Ecto neural progenitor cell (in vitro differentiated cells): ENCODE measurements at regions not wholly inside any gene's neighbourhood (a gene's known extent, or its start where the extent isn't known, plus 50 kb on each side); places are given as distances from the start of the nearest gene placed in this dataset.

Source experiments
- DNase-seq: peaks from one replicate; pipeline ENCODE4 v3.0.0-alpha.2; 2018; ENCODE audit warnings: low spot score

GRCh38 chr1:87682565-87682964 is 353.9 kb downstream of the LMO4 start:
- no peak for DNase-seq

DNA sequence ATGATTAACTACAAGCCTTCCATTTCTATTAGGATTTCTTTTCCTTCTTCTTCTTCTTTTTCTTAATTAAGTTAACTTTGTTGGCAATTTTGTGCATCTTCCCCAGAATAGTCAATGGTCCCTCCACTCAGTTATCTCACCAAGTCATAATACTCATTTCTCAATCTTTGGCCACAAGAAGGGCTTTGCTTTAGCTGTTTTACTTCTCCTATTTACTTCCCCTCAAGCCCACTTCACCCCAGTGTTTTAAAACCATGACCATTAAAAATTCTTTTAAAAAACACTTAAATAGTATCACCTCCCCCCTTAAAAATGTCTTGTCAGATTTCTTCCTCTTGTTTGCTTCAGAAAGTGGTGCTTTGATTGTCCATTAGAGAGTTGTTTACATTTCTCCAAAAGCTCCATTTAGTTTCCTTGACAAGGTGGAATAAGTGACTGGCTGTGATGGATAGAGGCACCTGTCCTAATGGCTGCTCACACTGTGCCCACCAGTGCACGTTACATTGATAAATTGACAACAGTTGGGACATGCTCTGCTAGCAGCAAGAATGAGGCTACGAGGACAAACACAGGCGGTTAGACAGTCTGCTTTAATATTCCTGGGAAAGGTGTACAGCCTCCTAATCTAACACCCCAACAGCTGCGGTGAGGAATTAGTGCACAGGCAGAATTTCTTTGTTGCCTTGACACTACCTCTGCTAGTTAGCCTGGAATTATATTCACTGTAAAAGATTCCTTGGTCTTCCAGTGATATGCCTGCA is 354.7 kb downstream of the LMO4 start:
- no peak for DNase-seq

DNA sequence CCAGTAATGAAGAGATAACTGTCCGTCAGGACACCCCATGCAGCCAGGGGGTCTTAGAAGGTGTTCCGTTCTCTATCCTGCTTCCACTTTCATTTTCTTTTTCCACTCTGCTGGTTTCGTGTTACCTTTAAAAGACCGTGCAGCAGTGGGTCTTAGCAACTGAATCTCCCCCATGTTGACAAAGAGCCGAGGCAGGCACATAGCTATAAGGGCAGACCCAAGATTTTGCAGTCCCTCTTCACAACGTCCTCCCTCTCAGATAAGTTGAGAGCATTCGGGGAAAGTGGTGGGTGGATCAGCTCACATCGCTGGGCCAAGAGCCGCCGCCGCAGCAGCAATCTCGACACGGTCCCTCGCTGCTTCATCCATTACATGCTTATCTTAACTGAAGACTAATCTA is 355.5 kb downstream of the LMO4 start:
- DNase-seq: no peak

- no peak for DNase-seq
These were observed 356.1 kb downstream of the LMO4 start for GRCh38 chr1:87684713-87685205.

DNA sequence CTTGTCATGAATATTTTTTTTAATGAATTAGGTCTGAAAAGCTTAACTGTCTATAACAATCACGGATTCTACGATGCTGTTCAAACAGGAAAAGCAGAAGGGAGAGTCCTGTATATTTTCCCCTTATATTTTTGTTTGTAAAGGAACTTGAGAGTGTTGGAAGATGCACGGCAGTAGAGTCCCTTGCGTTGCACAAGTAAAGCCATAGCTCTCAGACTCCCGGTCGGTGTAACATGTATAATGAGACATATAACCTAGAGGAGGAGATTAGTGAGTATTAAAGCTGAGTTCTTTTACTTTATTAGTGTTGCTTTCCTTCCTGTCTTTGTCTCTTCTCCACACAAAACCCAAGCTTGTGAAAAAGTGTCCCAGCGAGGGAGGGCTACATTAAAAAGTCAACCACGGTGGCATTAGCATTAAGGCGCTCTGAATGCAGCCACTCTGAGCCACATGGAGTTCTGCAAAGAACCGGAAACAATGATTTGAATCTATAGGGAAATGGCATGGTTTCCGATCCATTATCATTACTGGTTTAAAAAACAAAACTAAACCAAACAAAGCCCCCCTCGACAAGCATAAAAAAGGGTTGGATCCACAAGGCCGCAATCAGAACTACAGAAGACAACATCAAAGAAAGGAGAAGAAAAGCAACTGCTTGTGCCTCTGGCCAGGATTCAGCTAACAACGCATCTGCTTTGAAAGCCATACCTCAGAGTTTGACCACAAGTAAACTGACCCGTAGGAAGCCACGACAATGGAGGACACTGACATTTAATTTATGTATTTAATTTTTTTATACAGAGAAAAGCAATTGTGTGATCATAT is 356.8 kb downstream of the LMO4 start:
- DNase-seq: no peak

DNA sequence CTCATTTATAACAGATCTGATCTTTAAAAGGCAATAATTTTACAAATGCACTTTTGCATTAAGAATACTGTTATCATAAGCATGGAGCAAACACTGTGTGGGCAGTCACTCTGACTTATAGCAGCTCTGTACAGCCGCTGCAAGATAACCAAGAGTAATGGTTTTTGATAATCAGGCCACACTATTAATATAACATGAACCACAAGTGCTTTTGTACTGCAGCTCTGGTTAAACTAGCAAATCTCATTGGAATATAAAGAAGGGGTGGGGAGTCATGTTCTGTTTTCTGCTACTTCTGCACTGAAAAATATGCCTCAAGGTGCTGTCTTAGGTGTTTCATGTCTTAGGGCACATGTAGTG is 357.4 kb downstream of the LMO4 start:
- no peak for DNase-seq

DNA sequence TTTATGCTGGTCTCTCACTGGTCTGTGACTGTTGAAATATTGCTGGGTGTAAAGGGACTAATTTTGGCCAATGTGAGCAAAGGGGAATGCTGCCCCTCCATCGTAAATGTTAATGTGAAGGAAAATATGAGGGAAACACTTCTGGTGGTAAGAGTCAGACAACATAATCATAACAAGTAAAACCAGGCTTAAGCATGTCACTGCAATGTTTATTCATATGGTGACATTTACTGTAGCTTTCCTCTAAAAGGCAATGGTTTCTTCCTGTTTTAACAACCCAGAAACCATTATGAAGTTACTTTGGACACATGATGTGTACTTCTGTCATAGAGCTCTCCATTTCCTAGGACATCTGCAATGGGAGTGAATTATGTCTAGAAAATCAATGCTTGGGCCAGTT is 358.0 kb downstream of the LMO4 start:
- no peak for DNase-seq

DNA sequence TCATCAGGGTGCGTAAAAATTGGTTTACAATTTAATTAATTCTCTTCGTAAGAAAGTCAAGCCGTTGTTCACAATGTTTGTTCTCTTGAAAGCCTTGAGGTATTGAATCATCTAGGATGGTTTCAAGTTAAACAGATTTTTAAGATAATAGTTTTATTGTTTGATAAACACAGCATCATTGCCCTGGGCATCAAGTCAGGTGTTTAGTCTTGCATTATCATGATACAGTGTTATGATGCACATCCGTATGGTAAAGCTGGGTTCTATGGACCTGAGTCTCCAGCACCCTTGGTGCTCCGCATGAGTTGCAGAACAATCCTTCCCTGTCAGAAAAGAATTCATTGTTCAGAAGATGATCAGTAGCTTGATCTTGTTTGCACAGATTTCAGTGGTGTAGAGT is 359.5 kb downstream of the LMO4 start:
- no peak for DNase-seq

- DNase-seq: no peak
These were observed 360.8 kb downstream of the LMO4 start for GRCh38 chr1:87689487-87689886.

- DNase-seq: no peak
These were observed 367.8 kb downstream of the LMO4 start for GRCh38 chr1:87696483-87696882.

DNA sequence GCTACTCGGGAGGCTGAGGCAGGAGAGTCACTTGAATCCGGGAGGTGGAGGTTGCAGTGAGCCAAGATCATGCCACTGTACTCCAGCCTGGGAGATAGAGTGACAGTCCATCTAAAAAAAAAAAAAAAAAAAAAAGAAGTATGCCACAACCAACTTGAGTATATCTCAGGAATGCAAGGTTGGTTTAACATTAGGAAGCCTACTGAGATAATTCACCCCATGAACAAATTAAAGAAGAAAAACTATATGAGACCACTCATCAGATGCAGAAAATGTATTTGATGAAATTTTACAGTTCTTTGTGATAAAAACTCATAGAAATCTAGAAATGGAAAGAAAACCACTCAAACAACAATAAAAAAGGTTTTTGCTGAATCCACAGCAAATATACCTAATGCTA is 373.8 kb downstream of the LMO4 start:
- no peak for DNase-seq

GRCh38 chr1:87705233-87705632 is 376.6 kb downstream of the LMO4 start:
- no peak for DNase-seq

- no peak for DNase-seq
These were observed 377.5 kb downstream of the LMO4 start for GRCh38 chr1:87706203-87706602.

- no peak for DNase-seq
These were observed 378.1 kb downstream of the LMO4 start for GRCh38 chr1:87706779-87707228.

GRCh38 chr1:87707411-87707810 is 378.7 kb downstream of the LMO4 start:
- no peak for DNase-seq

DNA sequence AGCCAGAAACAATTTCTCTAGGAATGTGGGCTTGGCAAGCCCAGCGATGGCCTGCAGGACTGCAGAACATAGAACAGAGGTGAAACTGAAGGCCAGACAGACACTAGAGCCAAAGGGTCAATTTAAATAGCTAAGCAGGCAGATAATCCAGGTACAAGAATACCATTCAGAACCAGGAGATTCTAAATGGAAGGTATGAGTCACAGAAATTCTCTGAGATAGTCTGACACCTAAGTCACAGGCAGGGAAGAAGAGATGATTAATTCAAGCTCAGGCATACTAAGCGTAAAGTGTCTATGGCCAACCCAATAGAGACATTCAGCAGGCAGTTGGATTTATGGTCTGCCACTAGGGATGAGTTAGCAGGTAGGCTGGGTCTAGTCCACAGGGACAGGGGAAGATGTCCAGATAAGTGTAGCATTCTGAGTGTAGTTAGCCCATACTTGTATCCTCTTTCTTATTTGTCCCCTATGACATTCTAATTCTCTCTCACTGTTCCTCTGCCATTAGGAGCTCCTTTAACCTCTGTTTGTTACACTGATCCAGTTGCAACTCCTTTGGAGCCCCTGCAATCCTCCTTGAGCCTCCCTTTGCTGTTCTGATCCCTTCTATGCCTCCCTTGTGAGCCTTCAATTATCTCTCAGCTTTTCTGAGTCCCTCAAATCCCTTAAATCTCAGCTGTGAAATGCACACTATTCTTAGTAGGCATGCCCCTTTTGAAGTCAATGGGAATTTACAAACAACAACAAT is 383.8 kb downstream of the LMO4 start:
- DNase-seq: no peak

DNA sequence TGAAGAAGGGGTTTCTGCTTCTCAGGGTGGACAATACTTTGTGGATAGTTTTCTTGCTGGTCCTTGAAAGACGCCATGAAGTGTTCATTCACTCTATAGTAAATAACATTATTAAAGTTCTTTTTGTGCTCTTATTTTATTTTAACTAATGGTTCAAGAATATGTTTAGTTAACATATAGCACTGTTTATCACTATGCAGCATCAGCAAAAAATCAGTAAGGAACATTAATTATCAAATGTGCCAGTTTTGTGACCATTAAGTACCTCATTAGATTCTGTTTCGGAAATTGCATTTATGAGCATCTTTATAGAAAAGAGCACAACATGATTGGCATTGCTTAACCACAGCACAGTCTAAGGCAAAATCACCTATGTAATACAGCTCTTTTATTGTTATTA is 385.6 kb downstream of the LMO4 start:
- DNase-seq: no peak

DNA sequence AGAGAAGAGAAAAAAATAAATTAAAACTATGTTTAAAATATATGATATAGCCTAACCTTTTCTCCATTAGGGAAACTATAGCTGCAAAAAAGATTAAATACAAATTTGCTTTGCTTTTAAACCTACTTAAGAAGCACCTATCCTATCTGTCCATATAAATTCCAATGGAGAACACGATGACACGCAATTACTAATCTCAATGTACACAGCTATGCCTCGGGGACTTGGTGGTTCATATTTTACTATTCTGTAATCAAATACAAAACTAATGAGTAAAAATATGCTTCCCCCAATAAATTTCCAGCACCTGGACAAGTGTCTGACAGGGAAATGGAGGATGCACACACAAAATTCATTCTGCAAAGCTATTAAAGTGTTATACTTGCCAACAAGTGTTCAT is 386.4 kb downstream of the LMO4 start:
- DNase-seq: no peak

DNA sequence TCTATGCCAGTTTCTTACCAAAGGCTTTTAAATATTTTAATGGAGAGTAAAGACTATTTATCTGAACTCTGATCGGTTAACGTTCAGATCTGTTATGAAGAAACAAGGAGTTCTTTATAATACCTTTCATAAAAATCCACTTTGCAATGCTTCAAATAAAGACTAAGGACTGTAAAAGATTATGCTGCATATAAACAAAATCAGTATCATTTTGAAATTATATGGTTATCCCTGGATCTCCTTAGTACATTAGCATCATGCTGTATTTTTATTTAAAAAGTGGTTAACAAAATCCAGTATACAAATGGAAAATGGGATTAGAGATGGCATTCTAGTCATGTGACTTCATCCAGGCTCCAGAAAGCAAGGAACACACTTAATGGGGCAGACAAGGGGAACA is 386.8 kb downstream of the LMO4 start:
- DNase-seq: no peak

- DNase-seq: no peak
These were observed 388.5 kb downstream of the LMO4 start for GRCh38 chr1:87717157-87717670.

DNA sequence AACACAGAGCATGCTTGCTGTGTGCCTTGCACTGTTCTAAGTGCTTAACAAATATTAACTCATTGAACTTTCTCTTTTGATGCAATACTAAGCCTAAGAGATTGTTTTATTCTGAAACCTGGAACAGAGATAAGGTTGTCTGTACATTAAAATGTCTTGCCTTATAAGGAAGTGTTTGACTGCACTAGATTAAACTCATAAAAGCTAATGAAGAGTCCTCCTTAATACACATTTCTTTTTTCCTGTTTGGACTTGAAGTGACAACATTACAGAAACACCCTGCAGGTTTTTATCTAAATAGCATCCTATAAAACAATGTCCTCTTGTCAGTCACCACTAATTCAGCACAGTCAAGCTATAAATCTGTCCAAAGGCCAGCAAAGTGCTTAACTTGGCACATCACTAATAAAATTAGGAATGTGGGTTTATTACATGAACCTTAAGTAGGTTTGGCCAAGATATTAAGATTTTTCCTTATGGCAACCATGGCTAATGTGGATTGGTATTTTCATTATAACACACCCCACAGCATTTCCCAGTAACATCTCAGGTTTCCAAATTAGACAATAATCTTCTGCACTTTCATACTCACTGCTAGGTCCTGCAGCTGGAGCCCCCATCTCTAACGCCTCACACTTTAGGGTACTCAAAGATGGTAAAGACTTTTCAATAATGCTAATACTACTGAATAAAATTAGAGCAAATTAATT is 389.7 kb downstream of the LMO4 start:
- DNase-seq: no peak

- DNase-seq: no peak
These were observed 391.0 kb downstream of the LMO4 start for GRCh38 chr1:87719658-87720057.
